HEK293 (cell line): ENCODE measurements at regions not wholly inside any gene's neighbourhood (a gene's known extent, or its start where the extent isn't known, plus 50 kb on each side); places are given as distances from the start of the nearest gene placed in this dataset.

Experiments
- CTCF ChIA-PET: fragments of 350-600 bp; formaldehyde crosslinking; extraction: SDS; loops from one replicate; lab custom pipeline; 2021; ENCODE audit warnings: antibody characterized with exemption; lab: Yijun Ruan, JAX
- POLR2A ChIA-PET: fragments of 300-600 bp; formaldehyde crosslinking; extraction: SDS; loops from one replicate; lab custom pipeline; 2020; ENCODE audit warnings: antibody characterized with exemption, inconsistent platforms; lab: Yijun Ruan, JAX
- H3K27ac ChIP-seq: fragments of 200-500 bp; sonication (Bioruptor generic); 2 replicates; pipeline ENCODE4 v1.5.1; 2014; ENCODE audit warnings: low read depth, low read length, control low read depth, inconsistent platforms; ENCODE audit errors: extremely low read depth
- H3K36me3 ChIP-seq, 2 experiments: fragments of 200-500 bp in 1 of 2; sonication (Bioruptor generic) in 1 of 2; 1 replicate in 1 of 2; 2 replicates in 1 of 2; pipeline ENCODE4 v1.5.1; 2014 to 2017; ENCODE audit warnings: inconsistent platforms in 2 of 2, low read length in 2 of 2; ENCODE audit not compliant: control insufficient read depth in 2 of 2, insufficient read depth in 1 of 2
- H3K4me1 ChIP-seq: fragments of 200-500 bp; sonication (Bioruptor generic); 2 replicates; pipeline ENCODE4 v1.5.1; 2014; ENCODE audit warnings: mild to moderate bottlenecking, low read length, inconsistent platforms; ENCODE audit not compliant: control insufficient read depth, insufficient read depth
- H3K4me3 ChIP-seq: 2 replicates; pipeline ENCODE4 v1.5.1; 2011; ENCODE audit warnings: low read depth, mild to moderate bottlenecking, control low read depth, low read length, moderate library complexity
- H3K9me3 ChIP-seq: fragments of 200-500 bp; sonication (Bioruptor generic); 2 replicates; pipeline ENCODE4 v1.5.1; 2014; ENCODE audit warnings: low read depth, low read length, inconsistent platforms; ENCODE audit not compliant: control insufficient read depth, insufficient read depth
- HOXC10 ChIP-seq: sonication (generic); formaldehyde crosslinking; IDR thresholded peaks from 2 replicates; pipeline ENCODE4 v1.8.1; 2023; ENCODE audit warnings: mild to moderate bottlenecking, missing genetic modification reagents
- KLF16 ChIP-seq: fragments of 450-650 bp; formaldehyde crosslinking; IDR thresholded peaks from 2 replicates; pipeline ENCODE4 v1.5.1; 2017; ENCODE audit warnings: missing biosample characterization, missing genetic modification characterization
- KLF17 ChIP-seq: fragments of 450-650 bp; formaldehyde crosslinking; IDR thresholded peaks from 2 replicates; pipeline ENCODE4 v1.5.1; 2016; ENCODE audit warnings: missing biosample characterization, missing genetic modification characterization
- REST ChIP-seq: fragments of 450-650 bp; formaldehyde crosslinking; IDR thresholded peaks from 2 replicates; pipeline ENCODE4 v1.5.1; 2016; ENCODE audit warnings: missing biosample characterization, missing genetic modification characterization
- TRIM28 ChIP-seq: IDR thresholded peaks from 2 replicates; pipeline ENCODE4 v1.6.1; 2011; ENCODE audit warnings: low read length, control low read depth, borderline replicate concordance
- ZNF157 ChIP-seq: fragments of 450-650 bp; formaldehyde crosslinking; IDR thresholded peaks from 2 replicates; pipeline ENCODE4 v1.5.1; 2016; ENCODE audit warnings: missing biosample characterization, missing genetic modification characterization
- ZNF18 ChIP-seq: fragments of 450-650 bp; formaldehyde crosslinking; IDR thresholded peaks from 2 replicates; pipeline ENCODE4 v1.5.1; 2016; ENCODE audit warnings: missing biosample characterization, missing genetic modification characterization
- ZNF24 ChIP-seq: fragments of 450-650 bp; formaldehyde crosslinking; IDR thresholded peaks from 2 replicates; pipeline ENCODE4 v1.5.1; 2016; ENCODE audit warnings: missing biosample characterization, missing genetic modification characterization
- ZNF311 ChIP-seq: fragments of 450-650 bp; formaldehyde crosslinking; IDR thresholded peaks from 2 replicates; pipeline ENCODE4 v1.5.1; 2017; ENCODE audit warnings: missing biosample characterization, missing genetic modification characterization, borderline replicate concordance
- ZNF354C ChIP-seq: fragments of 450-650 bp; formaldehyde crosslinking; IDR thresholded peaks from 2 replicates; pipeline ENCODE4 v1.5.1; 2016; ENCODE audit warnings: missing biosample characterization, missing genetic modification characterization, low read depth, borderline replicate concordance
- ZNF404 ChIP-seq: fragments of 450-650 bp; formaldehyde crosslinking; IDR thresholded peaks from 2 replicates; pipeline ENCODE4 v1.5.1; 2017; ENCODE audit warnings: missing biosample characterization, missing genetic modification characterization
- ZNF416 ChIP-seq: fragments of 450-650 bp; formaldehyde crosslinking; IDR thresholded peaks from 2 replicates; pipeline ENCODE4 v1.5.1; 2016; ENCODE audit warnings: missing biosample characterization, missing genetic modification characterization
- ZNF510 ChIP-seq: fragments of 450-650 bp; formaldehyde crosslinking; IDR thresholded peaks from 2 replicates; pipeline ENCODE4 v1.5.1; 2018; ENCODE audit warnings: mild to moderate bottlenecking, missing genetic modification characterization, missing biosample characterization; ENCODE audit not compliant: insufficient replicate concordance
- ZNF518A ChIP-seq: fragments of 450-650 bp; formaldehyde crosslinking; conservative IDR thresholded peaks from 2 replicates; pipeline ENCODE4 v1.5.1; 2016; ENCODE audit warnings: low read depth, missing biosample characterization, missing genetic modification characterization
- ZNF548 ChIP-seq: fragments of 450-650 bp; formaldehyde crosslinking; IDR thresholded peaks from 2 replicates; pipeline ENCODE4 v1.5.1; 2016; ENCODE audit warnings: missing biosample characterization, missing genetic modification characterization
- ZNF621 ChIP-seq: fragments of 450-650 bp; formaldehyde crosslinking; IDR thresholded peaks from 2 replicates; pipeline ENCODE4 v1.5.1; 2017; ENCODE audit warnings: missing biosample characterization, missing genetic modification characterization
- ZNF639 ChIP-seq: fragments of 450-650 bp; formaldehyde crosslinking; IDR thresholded peaks from 2 replicates; pipeline ENCODE4 v1.5.1; 2016; ENCODE audit warnings: missing biosample characterization, missing genetic modification characterization
- ZNF707 ChIP-seq: fragments of 450-650 bp; formaldehyde crosslinking; IDR thresholded peaks from 2 replicates; pipeline ENCODE4 v1.5.1; 2016; ENCODE audit warnings: missing biosample characterization, missing genetic modification characterization
- ZNF792 ChIP-seq: fragments of 450-650 bp; formaldehyde crosslinking; IDR thresholded peaks from 2 replicates; pipeline ENCODE4 v1.5.1; 2016; ENCODE audit warnings: missing biosample characterization, missing genetic modification characterization

GRCh38 chr17:79251824-79252223 is 177.2 kb downstream of the ENGASE start:
- H3K4me1 ChIP-seq: 0 out of 2 replicates have a peak, but pooled peaks cover 2% of the 10 kb centered on the region
- H3K36me3 ChIP-seq: no peaks in the 10 kb centered on the region
- ChIA-PET POLR2A (no interaction called here), CTCF (no interaction called here)
- TF ChIP-seq ZNF354C (no peak), KLF17 (tag by site-specific recombination) (no peak), ZNF792 (no peak), ZNF621 (tag by site-specific recombination) (no peak), ZNF510 (tag by site-specific recombination) (no peak), ZNF404 (tag by site-specific recombination) (no peak), ZNF707 (tag by site-specific recombination) (no peak)
- H3K9me3 ChIP-seq: no peaks in the 10 kb centered on the region
- no peak overlapping the region for H3K4me3 ChIP-seq
- no peak overlapping the region for H3K27ac ChIP-seq

- no peak overlapping the region for H3K27ac ChIP-seq
- no peaks in the 10 kb centered on the region for H3K9me3 ChIP-seq
- ChIA-PET POLR2A (no interaction called here), CTCF (no interaction called here)
- TF ChIP-seq ZNF548 (no peak), HOXC10 (CRISPR knock-in tag) (no peak), ZNF18 (no peak), KLF16 (tag by site-specific recombination) (no peak), ZNF518A (tag by site-specific recombination) (no peak), TRIM28 (no peak), ZNF311 (no peak), ZNF416 (no peak), ZNF639 (no peak), ZNF157 (tag by site-specific recombination) (no peak), ZNF24 (tag by site-specific recombination) (no peak), REST (tag by site-specific recombination) (no peak)
- no peak overlapping the region for H3K4me3 ChIP-seq
- 0 out of 2 replicates have a peak, but pooled peaks cover 2% of the 10 kb centered on the region for H3K4me1 ChIP-seq
- no peaks in the 10 kb centered on the region for H3K36me3 ChIP-seq
Observed at GRCh38 chr17:79249929-79250521, 175.4 kb downstream of the ENGASE start.
